ENCODE measurements at regions not wholly inside any gene's neighbourhood (a gene's known extent, or its start where the extent isn't known, plus 50 kb on each side); places are given as distances from the start of the nearest gene placed in this dataset.
A peak's percentile ranks its signal among the peaks of the same experiment; 100 is the strongest.
"Not testable (repeated sequence)": the region's sequence is repeated elsewhere in the genome, so short reads cannot be mapped to it uniquely, and the experiment has no call there.

DNA sequence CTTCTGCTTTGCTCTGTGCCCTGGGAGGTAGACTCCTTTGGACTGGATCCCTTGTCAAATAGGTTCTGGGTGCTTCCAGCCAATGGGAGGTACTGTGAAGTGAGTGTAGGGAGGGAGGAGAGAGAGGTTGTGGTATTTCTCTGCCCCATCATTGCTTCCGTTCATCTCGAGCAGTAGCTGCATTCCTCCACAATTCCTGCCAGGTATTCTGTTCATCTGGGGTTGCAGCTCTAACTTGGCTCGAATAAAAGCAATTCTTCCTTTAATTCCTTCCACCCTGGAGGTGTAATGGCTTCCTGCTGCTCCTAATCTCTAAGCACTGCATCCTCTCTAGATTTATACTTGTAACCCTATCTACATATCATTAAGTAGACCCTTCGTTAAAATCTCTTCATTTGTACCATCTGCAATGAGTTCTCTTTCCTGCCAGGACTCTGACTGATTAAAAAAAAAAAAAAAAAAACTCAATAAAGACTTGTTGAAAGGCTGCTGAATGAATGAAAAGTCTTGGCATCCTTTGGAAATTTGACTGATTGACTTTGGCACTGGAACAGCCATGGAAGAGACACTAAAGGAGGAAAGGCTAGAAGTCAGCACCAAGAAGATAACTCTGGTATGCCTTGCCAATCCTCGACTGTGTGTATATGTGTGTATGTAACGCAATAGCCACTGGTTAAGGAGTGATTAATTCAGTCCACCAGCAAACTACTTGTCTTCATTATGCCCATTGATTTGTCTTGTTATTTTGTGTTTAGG lies 616.9 kb upstream of the SOX9 start:
- TF ChIP-seq, protein P1, sequence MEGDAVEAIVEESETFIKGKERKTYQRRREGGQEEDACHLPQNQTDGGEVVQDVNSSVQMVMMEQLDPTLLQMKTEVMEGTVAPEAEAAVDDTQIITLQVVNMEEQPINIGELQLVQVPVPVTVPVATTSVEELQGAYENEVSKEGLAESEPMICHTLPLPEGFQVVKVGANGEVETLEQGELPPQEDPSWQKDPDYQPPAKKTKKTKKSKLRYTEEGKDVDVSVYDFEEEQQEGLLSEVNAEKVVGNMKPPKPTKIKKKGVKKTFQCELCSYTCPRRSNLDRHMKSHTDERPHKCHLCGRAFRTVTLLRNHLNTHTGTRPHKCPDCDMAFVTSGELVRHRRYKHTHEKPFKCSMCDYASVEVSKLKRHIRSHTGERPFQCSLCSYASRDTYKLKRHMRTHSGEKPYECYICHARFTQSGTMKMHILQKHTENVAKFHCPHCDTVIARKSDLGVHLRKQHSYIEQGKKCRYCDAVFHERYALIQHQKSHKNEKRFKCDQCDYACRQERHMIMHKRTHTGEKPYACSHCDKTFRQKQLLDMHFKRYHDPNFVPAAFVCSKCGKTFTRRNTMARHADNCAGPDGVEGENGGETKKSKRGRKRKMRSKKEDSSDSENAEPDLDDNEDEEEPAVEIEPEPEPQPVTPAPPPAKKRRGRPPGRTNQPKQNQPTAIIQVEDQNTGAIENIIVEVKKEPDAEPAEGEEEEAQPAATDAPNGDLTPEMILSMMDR (IDR thresholded peaks at IDR 0.05; ENCODE audit: low read depth, low read length): no peak
- Histone ChIP-seq H3K27me3 (ENCODE audit: control insufficient read depth, insufficient read depth, low read length) (no peaks in the 10 kb centered on the region), H3K9me3 (ENCODE audit: control insufficient read depth, insufficient read depth, low read length) (no peaks in the 10 kb centered on the region), H3K4me3 (ENCODE audit: low read depth, low read length) (no peak overlapping the region), H3K27ac (ENCODE audit: low read depth, low read length) (no peak overlapping the region)
- ChIA-PET POLR2A (no interaction called here), CTCF (interaction anchor here (0.7 to 1.2 kb wide), 3 partner anchors 18 to 1053 kb away, joined by 3 to 4 read pairs (median 3); no protein-coding TSS in a partner anchor)
- DNase-seq (ENCODE audit: low read depth, low spot score): no peak

DNA sequence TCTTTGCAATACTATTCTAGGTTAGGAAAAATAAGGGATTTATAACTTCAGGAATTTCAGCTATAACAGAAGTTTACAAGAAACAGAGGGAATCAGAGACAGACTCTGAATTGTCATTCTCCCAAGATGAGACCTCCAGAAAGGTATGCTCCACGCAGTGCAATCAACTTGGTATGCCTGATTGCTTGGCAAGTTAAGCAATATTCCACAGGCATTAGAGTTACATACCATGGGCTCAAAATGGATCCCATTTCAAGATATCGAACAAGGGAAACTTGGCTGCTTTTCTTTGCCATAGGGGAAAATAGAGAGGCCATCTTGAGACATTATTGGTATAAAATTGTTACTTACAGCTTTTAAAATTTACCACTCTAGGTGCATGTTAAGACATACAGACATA lies 615.6 kb upstream of the SOX9 start:
- no peak overlapping the region for H3K27ac ChIP-seq (ENCODE audit: low read depth, low read length)

GRCh38 chr17:71505981-71506380 lies 614.8 kb upstream of the SOX9 start:
- Histone ChIP-seq H3K27ac (ENCODE audit: low read depth, low read length) (no peak overlapping the region), H3K27me3 (ENCODE audit: control insufficient read depth, insufficient read depth, low read length) (no peaks in the 10 kb centered on the region), H3K4me3 (ENCODE audit: low read depth, low read length) (no peak overlapping the region), H3K9me3 (ENCODE audit: control insufficient read depth, insufficient read depth, low read length) (no peaks in the 10 kb centered on the region)
- no peak for DNase-seq (ENCODE audit: low read depth, low spot score)
- ChIA-PET CTCF (interaction anchor here (1.6 kb wide), 1 partner anchor 33 kb away, joined by 3 read pairs; no protein-coding TSS in a partner anchor), POLR2A (no interaction called here)
- TF ChIP-seq, protein P1 (IDR thresholded peaks at IDR 0.05; ENCODE audit: low read depth, low read length): no peak

More for the DNA sequence above, 615.6 kb upstream of the SOX9 start:
- Histone ChIP-seq H3K9me3 (ENCODE audit: control insufficient read depth, insufficient read depth, low read length) (no peaks in the 10 kb centered on the region), H3K27me3 (ENCODE audit: control insufficient read depth, insufficient read depth, low read length) (no peaks in the 10 kb centered on the region), H3K4me3 (ENCODE audit: low read depth, low read length) (no peak overlapping the region)
- TF ChIP-seq, protein P1 (IDR thresholded peaks at IDR 0.05; ENCODE audit: low read depth, low read length): no peak
- ChIA-PET POLR2A (no interaction called here), CTCF (interaction anchor here (1.0 to 1.6 kb wide), 2 partner anchors 32 to 1052 kb away, joined by 3 read pairs; no protein-coding TSS in a partner anchor)
- DNase-seq (ENCODE audit: low read depth, low spot score): peak; percentile 41

GRCh38 chr17:71511266-71511995 lies 609.4 kb upstream of the SOX9 start:
- DNase-seq (ENCODE audit: low read depth, low spot score): no peak
- POLR2A ChIA-PET: no interaction called here
- H3K27ac ChIP-seq (ENCODE audit: low read depth, low read length): no peak overlapping the region
- H3K9me3 ChIP-seq (ENCODE audit: control insufficient read depth, insufficient read depth, low read length): no peaks in the 10 kb centered on the region
- TF ChIP-seq, protein P1 (IDR thresholded peaks at IDR 0.05; ENCODE audit: low read depth, low read length): no peak
- no peak overlapping the region for H3K4me3 ChIP-seq (ENCODE audit: low read depth, low read length)
- CTCF ChIA-PET: interaction anchor here (1.0 to 2.3 kb wide), 2 partner anchors 38 to 745 kb away, joined by 3 to 12 read pairs; no protein-coding TSS in a partner anchor
- no peaks in the 10 kb centered on the region for H3K27me3 ChIP-seq (ENCODE audit: control insufficient read depth, insufficient read depth, low read length)

- DNase-seq (ENCODE audit: low read depth, low spot score); H3K4me3 ChIP-seq (ENCODE audit: low read depth, low read length); H3K9me3 ChIP-seq (ENCODE audit: control insufficient read depth, insufficient read depth, low read length); POLR2A ChIA-PET; H3K27me3 ChIP-seq (ENCODE audit: control insufficient read depth, insufficient read depth, low read length); CTCF ChIA-PET; H3K27ac ChIP-seq (ENCODE audit: low read depth, low read length): not testable (repeated sequence)
Measured at GRCh38 chr17:71513725-71514124, 607.1 kb upstream of the SOX9 start.

Data from AG04450 (cell line).